ENCODE measurements at regions not wholly inside any gene's neighbourhood (a gene's known extent, or its start where the extent isn't known, plus 50 kb on each side); places are given as distances from the start of the nearest gene placed in this dataset.

GRCh38 chr22:22092101-22092500, 109.5 kb upstream of the TOP3B start:
- ATAC-seq = no peak

DNA sequence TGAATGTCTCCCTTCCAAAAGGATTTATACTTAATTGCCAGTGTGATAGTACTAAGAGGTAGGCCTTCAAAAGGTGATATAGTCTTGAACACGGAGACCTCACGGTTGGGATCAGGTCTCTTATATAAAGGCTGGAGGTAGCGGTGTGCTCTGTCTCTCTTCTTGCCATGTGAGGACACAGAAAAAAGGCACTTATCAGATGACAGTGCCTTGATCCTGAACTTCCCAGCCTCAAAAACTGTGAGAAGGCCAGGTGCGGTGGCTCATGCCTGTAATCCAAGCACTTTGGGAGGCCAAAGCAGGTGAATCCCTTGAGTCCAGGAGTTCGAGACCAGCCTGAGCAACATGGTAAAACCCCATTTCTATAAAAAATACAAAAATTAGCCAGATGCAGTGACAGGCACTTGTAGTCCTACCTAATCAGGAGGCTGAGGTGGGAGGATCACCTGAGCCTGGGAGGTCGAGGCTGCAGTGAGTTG, 108.9 kb upstream of the TOP3B start:
- no peak for ATAC-seq

- ATAC-seq = no peak
Measured at GRCh38 chr22:22090650-22091399, 108.2 kb upstream of the TOP3B start.

DNA sequence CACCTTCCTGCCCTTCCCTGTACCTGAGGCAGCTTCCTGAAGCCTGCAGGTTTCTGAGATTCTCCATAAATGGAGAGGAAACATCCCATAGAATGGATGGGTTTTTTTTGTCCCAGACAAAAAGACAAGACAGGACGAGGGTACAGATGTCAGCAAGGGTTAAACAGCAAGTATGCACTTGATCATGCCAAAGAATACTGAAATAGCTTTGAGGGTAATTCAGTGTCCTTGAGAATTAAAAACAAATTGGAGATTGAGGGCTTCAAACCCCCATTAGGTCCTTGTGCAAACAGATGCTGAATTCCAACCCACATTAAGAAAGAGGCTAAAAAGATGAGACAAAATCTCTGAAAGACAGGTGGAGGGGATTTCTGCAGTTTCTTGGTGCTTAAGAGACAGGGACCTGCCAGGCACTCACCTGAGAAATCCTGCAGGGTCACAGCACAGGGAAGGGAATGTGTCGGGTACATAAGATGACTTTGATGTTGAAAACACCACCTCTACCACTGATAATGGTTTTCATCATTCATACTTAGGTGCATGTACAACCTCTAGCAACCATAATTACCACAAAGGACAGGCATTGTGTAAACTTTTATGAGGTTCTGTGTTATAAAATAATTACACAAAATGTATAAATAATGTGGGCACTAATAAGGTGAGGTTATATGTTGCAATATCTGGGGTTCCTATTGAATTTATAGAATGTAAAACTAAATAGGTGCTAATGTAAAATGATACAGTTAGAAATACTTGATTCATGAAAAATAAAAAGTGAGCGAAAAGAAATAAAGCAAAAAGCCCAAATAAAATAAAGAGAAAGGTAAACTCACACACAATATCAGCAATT, 107.1 kb upstream of the TOP3B start:
- ATAC-seq = no peak

- no peak for ATAC-seq
Measured at GRCh38 chr22:22088658-22089458, 106.3 kb upstream of the TOP3B start.

GRCh38 chr22:22087854-22088657, 105.5 kb upstream of the TOP3B start:
- ATAC-seq = no peak

- ATAC-seq = peak; percentile 13
Measured at GRCh38 chr22:22086501-22087158, 104.0 kb upstream of the TOP3B start.

DNA sequence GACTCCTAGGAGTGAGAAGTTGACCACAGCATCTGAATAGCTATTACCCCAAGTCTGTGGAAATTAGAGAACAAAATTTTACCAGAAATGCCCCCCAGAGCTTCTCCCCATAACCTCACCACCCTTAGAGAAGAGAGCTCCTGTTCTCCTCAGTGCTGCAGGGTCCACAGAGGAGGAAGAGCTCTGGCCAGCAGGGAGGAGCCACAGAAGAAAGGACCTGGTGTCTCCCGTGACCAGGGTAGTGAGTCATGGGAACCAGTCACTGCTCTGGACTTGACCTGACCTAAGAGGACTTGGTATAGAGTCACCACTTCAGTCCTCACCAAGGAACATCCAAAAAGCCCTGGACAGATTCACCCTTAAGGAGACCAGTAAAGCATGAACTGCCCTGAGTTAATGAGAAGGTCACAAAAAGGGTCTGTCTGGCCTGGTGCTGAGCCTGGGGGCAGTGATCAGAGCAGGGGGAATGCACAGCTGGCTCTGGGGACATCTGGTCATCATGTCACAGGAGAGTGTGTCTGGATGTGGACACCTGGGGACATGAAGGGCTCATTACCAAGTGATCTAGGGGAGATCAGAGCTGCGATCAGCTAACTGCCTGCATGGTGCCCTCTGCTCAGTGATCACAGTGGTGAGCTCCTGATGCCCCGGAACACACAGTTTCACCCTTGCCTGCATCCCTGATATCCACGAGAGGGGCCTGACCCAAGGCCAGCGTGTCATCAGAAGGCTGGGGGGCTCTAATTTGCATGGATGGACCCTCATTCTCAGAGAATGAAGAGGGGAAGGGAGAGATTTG, 103.3 kb upstream of the TOP3B start:
- ATAC-seq = peak; percentile 60

DNA sequence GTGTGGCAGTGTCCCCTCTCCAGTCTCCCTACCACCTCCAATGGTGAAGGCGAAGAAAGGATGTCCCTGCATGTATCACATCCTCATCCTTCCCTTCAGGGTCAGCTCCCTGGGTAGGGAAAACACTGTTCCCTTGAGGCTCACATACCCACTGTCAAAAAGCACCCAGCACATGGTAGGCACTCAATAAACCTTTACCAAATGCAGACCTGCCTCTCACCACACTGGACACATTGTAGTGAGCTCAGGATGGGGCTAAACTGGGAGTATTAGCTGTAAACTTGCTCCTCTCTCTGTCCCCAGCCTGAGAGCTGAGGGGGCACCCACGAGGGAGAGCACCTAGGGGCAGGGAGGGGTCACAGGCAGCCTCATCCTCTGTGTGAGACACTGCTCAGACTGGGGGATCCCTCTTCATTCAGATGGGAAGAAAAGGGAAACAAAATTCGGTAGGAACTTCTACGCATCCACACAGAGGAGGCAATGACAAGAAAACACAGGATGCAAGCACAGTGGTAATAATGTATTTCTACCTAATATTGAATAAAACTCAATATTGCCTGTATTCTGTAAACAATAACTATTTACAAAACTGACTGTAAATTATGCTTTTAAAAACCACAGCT, 101.6 kb upstream of the TOP3B start:
- ATAC-seq = no peak

- no peak for ATAC-seq
Measured at GRCh38 chr22:22082960-22083359, 100.4 kb upstream of the TOP3B start.

DNA sequence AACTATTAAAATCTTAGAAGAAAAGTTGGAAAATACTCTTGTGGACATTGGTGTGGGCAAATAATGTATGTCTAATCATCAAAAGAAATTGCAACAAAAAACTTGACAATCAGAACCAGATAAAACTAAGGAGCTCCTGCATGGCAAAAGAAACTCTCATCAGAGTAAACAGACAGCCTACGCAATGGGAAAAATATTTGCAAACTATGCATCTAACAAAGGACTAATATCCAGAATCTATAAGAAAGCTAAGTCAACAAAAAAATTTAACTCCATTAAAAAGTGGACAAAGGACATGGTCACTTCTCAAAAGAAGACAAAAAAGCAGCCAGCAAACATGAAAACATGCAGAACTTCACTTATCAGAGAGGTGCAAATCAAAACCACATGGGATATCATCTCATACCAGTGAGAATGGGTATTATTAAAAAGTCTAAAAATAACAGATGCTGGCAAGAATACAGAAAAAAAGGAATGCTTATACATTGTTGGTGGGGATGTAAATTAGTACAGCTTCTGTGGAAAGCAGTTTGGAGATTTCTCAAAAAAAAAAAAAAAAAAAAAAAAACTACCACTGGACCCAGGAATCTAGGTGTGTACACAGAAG, 99.7 kb upstream of the TOP3B start:
- no peak for ATAC-seq

DNA sequence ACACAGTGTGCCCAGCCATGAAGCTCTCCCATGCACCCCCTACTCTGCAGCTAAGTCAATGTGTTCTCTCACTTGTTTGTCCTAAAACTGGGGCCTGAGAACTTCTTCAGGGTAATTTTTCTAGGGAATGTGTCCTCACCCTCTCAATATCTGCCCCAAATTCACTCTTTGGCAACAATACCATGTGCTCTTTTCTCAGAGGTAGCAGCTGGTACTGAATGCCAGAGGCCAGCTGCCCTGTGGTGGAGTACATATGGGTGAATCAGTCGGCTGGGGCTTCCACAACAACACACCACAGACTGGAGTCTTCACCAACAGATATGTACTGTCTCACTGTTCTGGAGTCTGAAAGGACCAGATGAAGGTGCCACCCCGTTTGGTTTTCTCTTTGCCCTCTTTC, 97.7 kb upstream of the TOP3B start:
- no peak for ATAC-seq

GRCh38 chr22:22079404-22080148, 97.0 kb upstream of the TOP3B start:
- no peak for ATAC-seq

- ATAC-seq = no peak
Measured at GRCh38 chr22:22078329-22078728, 95.7 kb upstream of the TOP3B start.

- peak; percentile 62 for ATAC-seq
Measured at GRCh38 chr22:22076932-22077703, 94.5 kb upstream of the TOP3B start.

GRCh38 chr22:22076361-22076760, 93.8 kb upstream of the TOP3B start:
- no peak for ATAC-seq

DNA sequence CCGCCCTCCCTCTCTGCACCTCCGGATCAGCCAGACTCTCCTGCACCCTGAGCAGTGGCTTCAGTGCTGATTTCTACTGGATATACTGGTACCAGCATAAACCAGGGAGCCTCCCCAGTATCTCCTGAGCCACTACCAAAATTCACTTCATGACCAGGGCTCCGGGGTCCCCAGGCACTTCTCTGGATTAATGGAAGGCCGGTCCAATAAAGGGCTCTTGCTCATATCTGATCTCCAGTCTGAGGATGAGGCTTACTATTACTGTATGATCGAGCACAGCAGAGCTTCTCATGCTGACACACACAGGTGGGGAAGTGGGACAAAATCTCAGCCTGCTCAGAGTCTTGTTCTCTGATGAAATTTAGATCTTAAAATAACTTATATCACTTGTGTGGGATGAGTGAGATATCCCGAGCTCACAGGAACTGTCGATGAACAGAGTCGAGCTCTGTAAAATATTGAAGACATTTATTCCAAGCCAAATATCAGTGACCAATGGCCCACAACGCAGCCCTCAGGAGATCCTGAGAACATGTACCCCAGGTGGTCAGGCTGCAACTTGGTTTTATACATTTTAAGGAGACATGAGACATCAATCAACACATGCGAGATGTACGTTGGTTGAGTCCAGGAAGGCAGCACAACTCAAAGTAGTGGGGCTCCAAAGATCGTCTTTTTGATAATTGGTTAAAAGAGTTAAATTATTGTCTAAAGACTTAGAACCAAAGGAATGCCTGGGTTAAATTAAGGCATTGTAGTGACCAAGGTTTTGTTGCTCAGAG, 93.0 kb upstream of the TOP3B start:
- ATAC-seq = no peak
